ENCODE measurements at regions not wholly inside any gene's neighbourhood (a gene's known extent, or its start where the extent isn't known, plus 50 kb on each side); places are given as distances from the start of the nearest gene placed in this dataset.

DNA sequence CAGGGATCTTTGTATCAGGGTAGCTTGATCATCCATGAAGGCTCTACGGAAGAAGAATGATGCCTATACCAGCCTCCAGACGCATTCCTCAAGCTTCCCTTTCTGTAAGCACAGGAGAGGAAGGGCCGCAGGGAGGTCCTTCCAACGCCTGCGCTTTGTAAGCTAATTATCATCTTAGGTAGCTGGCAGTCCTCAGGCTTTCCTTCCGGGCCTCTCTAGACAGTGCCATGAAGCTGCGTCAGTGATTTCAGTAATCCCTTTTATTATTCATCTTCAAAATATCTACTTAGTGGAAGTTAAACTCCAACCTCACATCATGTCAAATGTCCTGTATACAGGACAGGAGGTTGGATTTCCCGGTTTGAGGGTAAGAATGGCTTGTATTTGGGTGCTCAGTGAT is 92.3 kb downstream of the ETAA1 start:
- intact Hi-C loops (cut with DNase I), result loop anchor here (10.0 kb wide), 1 partner anchor 155 kb away; no protein-coding TSS in a partner anchor
- TF ChIP-seq EP300 (IDR thresholded peaks at IDR 0.05), result no peak
- 73% methylated on average over 8 of the region's 8 CpGs for WGBS

DNA sequence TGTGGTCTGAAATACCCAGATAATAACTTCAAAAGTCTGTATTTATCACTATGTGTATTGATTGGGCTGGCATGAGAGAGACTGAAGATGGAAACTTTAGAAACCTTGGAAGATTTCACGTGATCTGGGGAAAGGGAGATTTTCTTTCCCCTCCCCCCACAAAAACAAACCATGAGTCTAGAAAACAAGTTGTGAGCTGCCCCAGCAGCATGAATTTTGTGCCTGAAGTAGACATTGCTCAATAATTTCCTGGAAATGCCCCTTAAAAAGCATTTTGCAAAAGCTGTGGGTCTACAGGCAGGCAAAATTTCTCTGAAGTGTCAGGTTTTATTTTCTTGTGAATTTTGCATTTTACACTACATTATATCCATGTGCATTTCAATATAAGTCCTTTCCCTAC is 101.8 kb downstream of the ETAA1 start:
- no peak for DNase-seq (ENCODE audit: extremely low spot score)
- peaks cover 0 to 6% (median 2%) of the 10 kb centered on the region in 4 donors for H3K4me1 ChIP-seq
- no peaks in the 10 kb centered on the region for H3K9me3 ChIP-seq
- H3K27me3 ChIP-seq, result no peaks in the 10 kb centered on the region
- no peaks in the 10 kb centered on the region for H3K36me3 ChIP-seq
- TF ChIP-seq EP300 (IDR thresholded peaks at IDR 0.05) (no peak), POLR2AphosphoS5 (IDR thresholded peaks at IDR 0.05) (no peak)
- 69% methylated on average over 1 of the region's 1 CpG for WGBS
- intact Hi-C loops (cut with DNase I), result no loop called here
- no peak overlapping the region for H3K27ac ChIP-seq (replicated peaks in 1 of 4)
- no peak overlapping the region for H3K4me3 ChIP-seq

More for the DNA sequence above, 92.3 kb downstream of the ETAA1 start:
- DNase-seq (ENCODE audit: extremely low spot score), result no peak
- no peaks in the 10 kb centered on the region for H3K27me3 ChIP-seq
- peaks cover 0 to 6% (median 2%) of the 10 kb centered on the region in 4 donors for H3K4me1 ChIP-seq
- no peak overlapping the region for H3K27ac ChIP-seq (replicated peaks in 1 of 4)
- no peak overlapping the region for H3K4me3 ChIP-seq
- H3K36me3 ChIP-seq, result no peaks in the 10 kb centered on the region
- H3K9me3 ChIP-seq, result no peaks in the 10 kb centered on the region

DNA sequence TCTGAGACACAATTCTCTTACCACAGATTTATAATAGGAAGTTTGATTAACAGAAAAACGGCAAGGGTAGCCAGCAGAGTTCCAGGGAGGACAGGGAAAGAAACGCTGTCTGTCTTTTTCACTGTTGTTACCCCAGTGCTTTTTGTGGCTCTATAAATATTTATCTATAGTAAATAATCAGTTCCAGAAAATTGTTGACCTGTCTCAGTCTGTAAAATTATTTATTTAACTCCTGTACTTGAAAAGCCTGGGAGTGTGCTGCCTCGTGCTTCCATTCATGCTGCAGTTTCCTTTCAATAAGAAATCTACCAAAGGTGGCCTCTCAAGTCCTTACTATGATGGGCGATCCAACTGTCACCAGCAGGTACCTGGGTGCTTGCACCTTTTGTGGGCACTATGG is 102.9 kb downstream of the ETAA1 start:
- H3K27me3 ChIP-seq, result no peaks in the 10 kb centered on the region
- H3K4me1 ChIP-seq, result peaks cover 0 to 6% (median 2%) of the 10 kb centered on the region in 4 donors
- TF ChIP-seq, protein P1, sequence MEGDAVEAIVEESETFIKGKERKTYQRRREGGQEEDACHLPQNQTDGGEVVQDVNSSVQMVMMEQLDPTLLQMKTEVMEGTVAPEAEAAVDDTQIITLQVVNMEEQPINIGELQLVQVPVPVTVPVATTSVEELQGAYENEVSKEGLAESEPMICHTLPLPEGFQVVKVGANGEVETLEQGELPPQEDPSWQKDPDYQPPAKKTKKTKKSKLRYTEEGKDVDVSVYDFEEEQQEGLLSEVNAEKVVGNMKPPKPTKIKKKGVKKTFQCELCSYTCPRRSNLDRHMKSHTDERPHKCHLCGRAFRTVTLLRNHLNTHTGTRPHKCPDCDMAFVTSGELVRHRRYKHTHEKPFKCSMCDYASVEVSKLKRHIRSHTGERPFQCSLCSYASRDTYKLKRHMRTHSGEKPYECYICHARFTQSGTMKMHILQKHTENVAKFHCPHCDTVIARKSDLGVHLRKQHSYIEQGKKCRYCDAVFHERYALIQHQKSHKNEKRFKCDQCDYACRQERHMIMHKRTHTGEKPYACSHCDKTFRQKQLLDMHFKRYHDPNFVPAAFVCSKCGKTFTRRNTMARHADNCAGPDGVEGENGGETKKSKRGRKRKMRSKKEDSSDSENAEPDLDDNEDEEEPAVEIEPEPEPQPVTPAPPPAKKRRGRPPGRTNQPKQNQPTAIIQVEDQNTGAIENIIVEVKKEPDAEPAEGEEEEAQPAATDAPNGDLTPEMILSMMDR (IDR thresholded peaks at IDR 0.05), result no peak
- TF ChIP-seq POLR2A (IDR thresholded peaks at IDR 0.05; ENCODE audit: low read depth), result no peak
- TF ChIP-seq EP300 (IDR thresholded peaks at IDR 0.05), result no peak
- no peak for TF ChIP-seq POLR2AphosphoS5 (IDR thresholded peaks at IDR 0.05)
- intact Hi-C loops (cut with DNase I), result no loop called here
- DNase-seq (ENCODE audit: extremely low spot score), result no peak
- H3K27ac ChIP-seq (replicated peaks in 1 of 4), result no peak overlapping the region
- no peak overlapping the region for H3K4me3 ChIP-seq
- 69% methylated on average over 4 of the region's 4 CpGs for WGBS
- H3K36me3 ChIP-seq, result no peaks in the 10 kb centered on the region
- H3K9me3 ChIP-seq, result no peaks in the 10 kb centered on the region

DNA sequence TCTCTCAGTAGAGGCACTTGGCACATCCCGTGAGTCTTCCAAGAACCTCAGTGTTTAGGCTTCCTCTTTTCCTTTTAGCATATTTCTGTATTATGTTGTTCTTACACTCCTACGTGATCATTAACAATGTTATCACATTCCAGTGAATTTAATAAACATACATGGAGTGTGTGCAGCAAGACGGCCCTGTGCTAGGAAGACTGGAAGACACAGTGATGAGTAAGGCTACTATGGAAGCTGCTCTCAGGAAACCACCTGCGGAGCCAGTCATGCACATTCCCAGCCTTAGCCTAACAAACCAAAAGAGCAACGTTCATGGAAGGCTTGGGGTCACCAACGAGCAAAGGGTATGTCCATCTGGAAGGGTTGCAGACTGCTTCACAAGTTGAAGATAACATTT is 103.4 kb downstream of the ETAA1 start:
- no peaks in the 10 kb centered on the region for H3K36me3 ChIP-seq
- H3K4me3 ChIP-seq, result no peak overlapping the region
- TF ChIP-seq POLR2A (IDR thresholded peaks at IDR 0.05; ENCODE audit: low read depth), result no peak
- no peak for TF ChIP-seq EP300 (IDR thresholded peaks at IDR 0.05)
- intact Hi-C loops (cut with DNase I), result no loop called here
- 71% methylated on average over 6 of the region's 6 CpGs for WGBS
- H3K4me1 ChIP-seq, result peaks cover 0 to 6% (median 2%) of the 10 kb centered on the region in 4 donors
- no peak overlapping the region for H3K27ac ChIP-seq (replicated peaks in 1 of 4)
- no peaks in the 10 kb centered on the region for H3K27me3 ChIP-seq
- no peaks in the 10 kb centered on the region for H3K9me3 ChIP-seq
- DNase-seq (ENCODE audit: extremely low spot score), result no peak

DNA sequence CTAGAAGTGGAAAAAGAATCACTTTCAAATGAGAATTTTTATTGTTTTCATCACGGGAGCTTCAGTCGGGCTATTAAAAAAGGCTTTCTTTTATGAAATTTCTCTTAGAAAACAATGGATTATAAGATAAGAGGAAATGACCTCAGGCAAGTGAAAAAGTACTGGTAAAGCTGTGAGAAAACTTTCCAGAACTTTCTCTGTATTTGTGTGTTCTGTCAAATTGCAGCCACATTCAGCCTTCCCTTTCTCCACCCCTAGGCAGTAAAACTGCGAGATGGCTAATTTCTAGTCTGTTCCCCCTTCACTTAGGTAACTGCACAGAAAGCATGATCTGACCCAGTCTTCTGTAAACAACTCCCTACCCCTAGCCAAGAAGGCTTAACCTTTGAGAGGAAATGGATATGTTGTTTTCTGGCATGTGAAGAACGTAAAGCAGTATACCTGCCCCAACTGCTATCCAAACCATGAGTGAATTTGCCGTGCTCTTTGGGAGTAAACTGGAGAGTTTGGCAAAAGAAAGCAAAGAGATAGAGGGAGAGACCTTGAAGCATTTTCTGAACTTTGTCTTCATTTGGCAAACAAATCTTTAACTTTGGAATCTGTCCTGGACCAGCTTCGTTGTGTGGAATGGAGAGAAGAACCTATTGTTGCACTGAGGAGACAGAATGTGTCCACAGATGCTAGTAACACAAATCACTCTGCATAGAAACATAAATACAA is 105.4 kb downstream of the ETAA1 start:
- H3K27ac ChIP-seq (replicated peaks in 1 of 4), result peak overlapping the region in 3 of 4 donors; percentile 20 to 46 (median 26)

DNA sequence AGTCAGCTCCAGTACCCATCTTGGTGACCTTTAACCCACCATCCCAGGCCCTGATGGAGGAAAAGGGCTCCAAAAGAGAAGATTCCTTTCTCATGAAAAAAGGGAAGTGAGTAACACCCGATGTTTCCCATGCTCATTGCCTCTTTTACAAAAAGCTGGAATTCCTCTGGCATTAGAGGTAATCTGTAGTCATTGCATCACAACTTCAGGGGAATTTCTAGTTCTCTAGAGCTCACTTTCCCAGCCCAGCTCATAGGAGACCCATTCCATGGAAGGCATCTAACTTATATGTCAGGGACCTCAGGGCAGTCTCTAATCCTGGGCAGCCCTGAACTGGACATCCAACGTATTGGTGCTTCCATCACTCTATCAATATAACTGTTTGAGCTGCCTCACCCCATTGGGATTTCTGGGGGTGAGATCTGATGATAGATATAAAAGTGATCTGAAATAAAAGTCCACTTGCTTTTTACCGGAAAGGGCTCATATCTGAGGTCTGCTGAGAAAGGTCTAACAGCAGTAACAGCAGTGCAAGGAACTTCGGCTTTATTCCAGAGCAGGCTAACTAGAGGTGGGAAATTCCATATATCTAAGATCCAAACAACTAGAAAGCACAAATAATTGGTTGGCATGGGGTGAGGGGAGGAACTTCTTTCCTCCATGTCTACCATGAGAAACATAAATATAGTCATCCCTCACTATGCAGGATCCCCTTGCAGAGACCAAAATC is 106.1 kb downstream of the ETAA1 start:
- Histone ChIP-seq H3K4me3 (no peak overlapping the region), H3K27ac (replicated peaks in 1 of 4) (peak overlapping the region in 2 of 4 donors; percentile 20 to 26), H3K27me3 (no peaks in the 10 kb centered on the region), H3K36me3 (no peaks in the 10 kb centered on the region), H3K4me1 (peaks cover 0 to 6% (median 2%) of the 10 kb centered on the region in 4 donors), H3K9me3 (no peaks in the 10 kb centered on the region)
- no peak for DNase-seq (ENCODE audit: extremely low spot score)
- TF ChIP-seq POLR2A (IDR thresholded peaks at IDR 0.05; ENCODE audit: low read depth) (no peak), POLR2AphosphoS5 (IDR thresholded peaks at IDR 0.05) (no peak), EP300 (IDR thresholded peaks at IDR 0.05) (no peak)
- TF ChIP-seq, protein P1 (IDR thresholded peaks at IDR 0.05), result no peak
- intact Hi-C loops (cut with DNase I), result no loop called here
- 68% methylated on average over 4 of the region's 4 CpGs for WGBS

More for the DNA sequence above, 105.4 kb downstream of the ETAA1 start:
- no peak overlapping the region for H3K4me3 ChIP-seq
- H3K4me1 ChIP-seq, result peaks cover 0 to 6% (median 2%) of the 10 kb centered on the region in 4 donors
- intact Hi-C loops (cut with DNase I), result no loop called here
- 66% methylated on average over 6 of the region's 6 CpGs for WGBS
- no peaks in the 10 kb centered on the region for H3K9me3 ChIP-seq
- H3K36me3 ChIP-seq, result no peaks in the 10 kb centered on the region
- H3K27me3 ChIP-seq, result no peaks in the 10 kb centered on the region
- TF ChIP-seq, protein P1 (IDR thresholded peaks at IDR 0.05), result no peak
- no peak for TF ChIP-seq POLR2AphosphoS5 (IDR thresholded peaks at IDR 0.05)
- no peak for TF ChIP-seq POLR2A (IDR thresholded peaks at IDR 0.05; ENCODE audit: low read depth)
- no peak for TF ChIP-seq EP300 (IDR thresholded peaks at IDR 0.05)
- DNase-seq (ENCODE audit: extremely low spot score), result no peak
